Activated CD4-positive, alpha-beta T cell treated with anti-CD3 and anti-CD28 coated beads for 48 hours (primary cell): ENCODE measurements at regions not wholly inside any gene's neighbourhood (a gene's known extent, or its start where the extent isn't known, plus 50 kb on each side); places are given as distances from the start of the nearest gene placed in this dataset.
"Not testable (repeated sequence)": the region's sequence is repeated elsewhere in the genome, so short reads cannot be mapped to it uniquely, and the experiment has no call there.

Source experiments
- DNase-seq: peaks from one replicate; pipeline ENCODE4 v3.0.0-alpha.2; 2020

DNA sequence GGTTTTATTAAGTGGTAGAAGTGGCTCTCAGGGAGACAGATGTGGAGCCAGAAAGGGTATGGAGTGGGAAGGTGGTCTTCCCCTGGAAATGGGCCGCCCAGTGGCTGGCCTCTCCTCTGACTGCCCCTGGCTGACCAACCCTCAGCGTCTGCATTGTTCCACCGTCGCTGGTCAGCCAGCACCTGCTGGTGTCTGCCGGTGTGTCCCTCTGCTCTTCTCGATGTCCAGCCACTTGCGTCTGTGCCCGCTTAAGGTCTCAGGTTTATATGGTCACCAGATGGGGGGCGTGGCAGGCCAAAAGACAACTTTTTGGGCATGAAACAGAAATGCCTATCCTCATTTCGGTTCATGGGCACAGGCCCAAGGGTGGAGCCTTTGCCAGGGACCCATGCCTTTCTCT is 1221.5 kb downstream of the JRKL start:
- DNase-seq, result no peak

- no peak for DNase-seq
These were observed 1224.8 kb downstream of the JRKL start for GRCh38 chr11:97614606-97615005.

- no peak for DNase-seq
These were observed 1225.7 kb downstream of the JRKL start for GRCh38 chr11:97615546-97615945.

DNA sequence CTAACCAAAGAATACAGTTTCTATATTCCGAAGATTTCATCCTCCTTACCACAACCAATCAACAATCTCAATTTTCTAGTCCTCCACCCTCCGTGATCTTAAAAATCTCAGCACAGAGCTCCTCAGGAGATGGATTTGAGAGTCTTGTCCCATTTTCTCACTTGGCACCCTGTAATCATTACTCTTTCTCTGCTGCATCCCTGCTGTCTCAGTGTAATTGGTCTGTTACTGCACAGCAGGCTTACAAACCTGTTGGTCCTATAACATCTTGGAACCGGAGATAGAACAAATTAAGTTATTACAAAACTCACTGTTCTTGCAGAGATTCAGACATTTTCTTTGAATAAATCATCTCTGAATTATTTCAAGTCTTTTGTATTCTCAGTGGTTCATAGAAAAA is 1227.2 kb downstream of the JRKL start:
- no peak for DNase-seq

DNA sequence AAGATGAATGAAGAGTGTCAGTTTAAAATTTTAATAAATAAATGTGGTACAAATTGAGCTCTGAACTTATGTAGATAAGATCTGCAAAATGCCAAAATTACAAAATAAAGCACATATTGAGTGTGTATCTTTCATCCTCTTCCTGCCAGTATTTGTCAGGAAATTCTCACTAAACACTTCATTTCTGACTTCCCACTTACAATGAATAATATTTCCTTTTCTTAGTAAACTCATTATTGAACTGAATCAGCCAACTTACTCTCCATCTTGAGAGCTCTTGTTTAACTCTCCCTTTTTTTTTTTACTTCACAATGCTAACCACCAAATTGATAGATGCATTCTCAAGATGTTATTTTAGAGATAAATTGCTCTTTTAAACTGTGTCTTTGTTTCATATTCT is 1230.2 kb downstream of the JRKL start:
- no peak for DNase-seq

DNA sequence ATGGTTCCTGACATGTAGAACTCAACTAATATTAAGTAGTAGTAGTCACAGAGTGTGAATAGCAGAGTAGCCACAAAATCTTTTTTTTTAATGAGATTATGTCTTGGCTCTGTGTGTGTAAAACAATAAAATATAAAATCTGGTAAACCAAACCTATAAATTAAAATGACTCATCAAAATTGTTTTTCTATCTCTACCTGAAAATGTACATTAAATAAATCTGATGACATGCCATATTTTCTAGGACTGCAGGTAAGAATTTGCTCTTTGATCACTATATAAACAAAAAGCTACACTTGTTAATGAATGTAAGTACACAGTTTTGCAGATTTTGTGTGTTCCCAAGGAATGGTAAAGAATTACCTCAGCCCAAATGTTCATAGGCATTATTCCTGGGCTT is 1231.5 kb downstream of the JRKL start:
- DNase-seq, result no peak

DNA sequence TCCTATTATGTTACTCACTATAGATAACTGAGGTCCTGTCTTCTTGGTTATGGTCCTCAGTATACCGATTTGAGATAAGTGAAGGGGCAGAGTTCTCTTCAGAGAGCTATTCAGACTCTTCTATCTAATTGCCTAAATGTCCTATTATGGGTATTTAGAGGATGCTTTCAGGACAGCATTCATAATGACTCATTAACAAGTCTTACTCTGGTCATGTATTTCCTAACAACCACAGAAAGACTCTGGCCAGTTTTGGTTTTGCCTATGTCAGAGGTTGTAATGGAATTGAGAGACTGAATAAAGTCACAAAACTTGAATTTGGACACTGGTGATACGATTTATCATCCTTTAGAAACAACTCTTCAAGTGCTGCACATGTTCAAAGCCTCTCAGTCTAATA is 1233.0 kb downstream of the JRKL start:
- no peak for DNase-seq

DNA sequence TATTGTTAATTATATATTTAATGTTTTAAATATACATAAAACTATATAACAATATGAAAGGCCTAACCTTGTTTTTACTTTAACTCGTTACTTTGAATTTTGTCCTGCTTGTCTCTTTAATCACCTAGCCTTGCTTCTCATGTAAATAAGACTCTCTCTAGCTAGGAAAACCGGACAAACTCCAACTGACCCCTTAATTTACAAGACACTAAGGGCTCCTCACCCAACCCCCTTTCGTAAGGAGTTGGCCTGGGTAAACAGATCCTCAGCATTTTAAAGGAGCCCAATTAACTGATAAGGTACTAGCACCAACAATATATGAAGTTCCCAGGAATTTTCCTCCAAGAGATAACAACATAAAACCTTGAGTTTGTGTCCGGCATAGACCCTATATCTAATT is 1246.9 kb downstream of the JRKL start:
- not testable (repeated sequence) for DNase-seq

DNA sequence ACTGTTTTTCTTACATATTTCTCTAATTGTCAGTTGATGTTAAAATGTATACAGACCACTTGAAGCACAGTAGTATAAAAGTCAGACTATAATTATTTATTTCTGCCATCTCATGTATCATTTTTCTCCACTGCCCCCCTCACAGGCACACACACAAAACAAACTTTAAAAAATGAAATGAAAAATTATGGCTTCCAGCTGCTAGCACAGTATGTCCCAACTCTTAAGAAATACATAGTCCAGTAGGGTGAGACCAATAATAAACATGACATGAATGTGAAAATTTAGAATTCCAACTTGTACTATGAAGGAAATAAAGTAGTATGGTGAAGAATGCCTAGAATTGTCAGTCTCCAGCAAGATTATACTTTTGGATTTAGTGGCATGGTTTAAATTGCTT is 1247.9 kb downstream of the JRKL start:
- no peak for DNase-seq

DNA sequence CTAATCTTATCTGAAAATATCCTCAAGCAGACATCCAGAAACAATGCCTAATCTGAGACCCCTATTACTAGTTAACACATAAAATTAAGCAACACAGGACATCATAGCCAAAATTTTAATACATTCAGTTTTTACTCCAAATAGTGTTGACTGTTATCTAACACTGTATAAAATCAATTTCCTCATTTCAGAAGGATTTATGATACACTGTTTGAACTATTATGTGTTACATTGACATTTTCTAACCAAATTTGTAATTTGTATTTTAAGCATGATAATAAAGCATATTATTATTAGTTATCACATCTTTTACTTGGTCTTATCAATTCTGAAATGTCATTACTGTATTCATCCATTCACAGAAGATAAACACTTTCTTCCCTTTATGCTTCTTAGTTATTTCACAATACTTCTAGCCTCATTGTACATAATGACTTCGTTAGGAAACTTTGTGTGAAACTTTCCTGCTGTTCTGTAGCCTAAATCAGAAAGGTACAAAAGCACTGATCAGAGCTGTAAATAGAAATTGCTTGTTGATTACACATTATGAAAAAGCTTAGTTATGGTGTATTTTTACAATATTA is 1248.9 kb downstream of the JRKL start:
- no peak for DNase-seq

DNA sequence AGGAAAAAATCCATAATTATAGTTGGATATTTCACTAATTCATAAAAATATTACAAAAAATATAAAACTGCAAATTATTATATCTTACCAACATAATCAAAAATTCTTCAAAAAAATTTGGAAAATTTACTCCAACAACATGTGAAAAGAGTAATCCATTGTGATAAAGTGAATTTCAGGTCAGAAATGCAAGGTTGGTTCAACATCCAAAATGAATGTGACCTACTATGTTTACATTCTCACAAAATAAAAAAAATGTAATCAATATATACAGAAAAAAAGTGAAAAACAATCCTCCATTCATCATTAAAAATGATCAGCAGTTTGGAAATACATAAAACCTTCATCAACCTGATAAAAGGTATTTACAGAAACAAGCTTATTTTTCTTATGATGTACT is 1252.2 kb downstream of the JRKL start:
- no peak for DNase-seq

DNA sequence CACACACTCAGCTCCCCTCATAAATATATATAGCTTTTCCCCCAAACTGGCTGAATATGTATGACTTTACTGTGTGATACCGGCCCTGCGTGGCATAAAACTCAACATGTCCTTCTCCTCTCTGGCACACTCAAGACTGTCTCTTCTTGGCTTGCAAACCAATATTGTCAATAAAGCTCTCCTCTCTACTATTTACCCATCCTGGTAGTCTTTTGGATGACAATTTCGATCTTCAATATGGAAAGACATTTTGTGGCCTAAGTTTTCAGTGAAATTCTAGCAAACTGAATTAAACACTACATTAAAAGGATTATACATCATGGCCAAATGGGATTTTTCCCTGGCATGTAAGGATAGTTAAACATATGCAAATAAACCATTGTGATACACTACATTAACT is 1255.9 kb downstream of the JRKL start:
- no peak for DNase-seq

DNA sequence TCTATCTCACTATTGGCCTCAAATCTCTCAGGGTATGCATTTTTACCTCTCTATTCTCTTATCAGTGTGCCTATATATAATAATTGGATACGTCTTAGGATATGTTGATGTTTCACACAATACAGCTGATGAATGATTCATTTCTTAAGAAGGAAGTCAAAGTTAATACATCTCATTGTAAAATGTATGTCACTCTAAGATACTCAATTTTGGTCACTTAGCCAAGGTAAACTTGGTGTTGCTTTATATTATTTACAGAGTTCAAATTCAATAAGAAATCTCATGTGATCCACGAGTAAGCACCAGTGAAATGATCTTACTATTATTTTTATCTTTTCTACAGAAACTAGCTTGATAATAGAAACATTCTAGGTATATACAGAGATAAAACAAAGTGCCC is 1266.5 kb downstream of the JRKL start:
- no peak for DNase-seq

DNA sequence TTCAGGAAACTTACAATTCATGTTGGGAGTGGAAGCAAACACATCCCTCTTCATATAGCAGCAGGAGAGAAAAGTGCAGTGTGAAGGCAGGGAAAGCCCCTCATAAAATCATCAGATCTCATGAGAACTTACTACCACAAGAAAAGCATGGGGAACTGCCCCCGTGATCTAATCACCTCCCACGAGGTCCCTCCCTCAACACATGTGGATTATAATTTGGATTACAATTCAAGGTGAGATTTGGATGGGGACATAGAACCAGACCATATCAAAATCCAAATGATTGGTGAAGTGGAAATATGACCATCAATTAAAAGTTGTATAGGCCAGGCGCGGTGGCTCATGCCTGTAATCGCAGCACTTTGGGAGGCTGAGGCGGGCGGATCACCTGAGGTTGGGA is 1268.0 kb downstream of the JRKL start:
- DNase-seq, result no peak

DNA sequence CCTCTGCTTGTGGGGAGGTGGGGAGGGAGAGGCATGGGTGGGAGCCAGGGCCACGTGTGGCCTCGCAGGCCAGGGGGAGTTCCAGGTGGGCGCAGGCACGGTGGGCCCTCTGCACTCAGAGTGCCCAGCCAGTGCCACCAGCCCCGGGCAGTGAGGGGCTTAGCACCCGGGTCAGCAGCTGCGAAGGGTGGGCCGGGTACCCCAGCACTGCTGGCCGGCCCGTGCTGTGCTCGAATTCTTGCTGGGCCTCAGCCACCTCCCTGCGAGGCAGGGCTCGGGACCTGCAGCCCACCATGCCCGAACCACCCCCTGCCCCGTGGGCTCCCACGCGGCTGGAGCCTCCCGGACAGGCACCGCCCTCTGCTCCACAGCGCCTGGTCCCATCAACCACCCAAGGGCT is 1277.2 kb downstream of the JRKL start:
- DNase-seq, result no peak

DNA sequence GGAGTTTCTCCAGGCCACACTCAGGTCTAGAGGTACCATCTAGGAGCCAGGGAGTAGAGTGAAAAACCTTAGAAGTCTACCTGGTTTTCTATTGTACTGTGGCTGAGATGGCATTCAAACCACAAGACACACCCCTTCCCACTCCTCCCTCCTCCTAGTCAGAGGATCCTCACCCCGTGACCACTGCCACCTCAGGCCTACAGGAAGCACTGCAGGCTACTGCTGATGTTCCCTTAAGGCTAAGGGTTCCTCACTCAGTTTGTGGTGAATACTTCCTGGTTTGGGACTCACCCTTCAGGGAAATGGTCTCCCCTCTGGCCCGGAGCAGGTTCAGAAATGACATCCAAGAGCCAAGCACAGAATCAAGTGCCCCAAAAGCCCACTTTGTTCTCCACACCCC is 1293.9 kb downstream of the JRKL start:
- DNase-seq, result no peak

- no peak for DNase-seq
These were observed 1295.0 kb downstream of the JRKL start for GRCh38 chr11:97684486-97685439.

- no peak for DNase-seq
These were observed 1295.9 kb downstream of the JRKL start for GRCh38 chr11:97685695-97686094.

GRCh38 chr11:97687111-97687510 is 1297.3 kb downstream of the JRKL start:
- DNase-seq, result no peak

DNA sequence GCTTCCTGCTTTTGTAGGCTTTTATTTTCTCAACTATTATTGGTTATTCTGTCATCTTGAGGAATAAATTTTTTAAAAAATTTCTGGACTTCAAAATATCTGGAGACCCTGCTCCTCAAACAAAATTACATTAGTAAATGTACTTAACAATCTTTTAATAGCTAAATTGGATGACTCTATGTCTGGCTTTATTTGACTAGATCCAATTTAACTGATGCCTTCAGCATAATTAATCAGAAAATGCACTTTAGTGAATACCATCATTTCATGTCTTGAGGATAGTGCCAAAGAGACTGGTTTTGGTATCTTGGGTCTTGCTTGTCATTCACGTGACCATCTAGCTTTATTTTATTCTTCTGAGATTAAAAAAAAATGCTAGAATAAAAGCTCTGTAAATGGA is 1301.2 kb downstream of the JRKL start:
- DNase-seq, result no peak

GRCh38 chr11:97702951-97703350 is 1313.1 kb downstream of the JRKL start:
- no peak for DNase-seq

- DNase-seq, result no peak
These were observed 1314.0 kb downstream of the JRKL start for GRCh38 chr11:97703851-97704250.

GRCh38 chr11:97705441-97705840 is 1315.3 kb upstream of the CNTN5 start:
- DNase-seq, result not testable (repeated sequence)

DNA sequence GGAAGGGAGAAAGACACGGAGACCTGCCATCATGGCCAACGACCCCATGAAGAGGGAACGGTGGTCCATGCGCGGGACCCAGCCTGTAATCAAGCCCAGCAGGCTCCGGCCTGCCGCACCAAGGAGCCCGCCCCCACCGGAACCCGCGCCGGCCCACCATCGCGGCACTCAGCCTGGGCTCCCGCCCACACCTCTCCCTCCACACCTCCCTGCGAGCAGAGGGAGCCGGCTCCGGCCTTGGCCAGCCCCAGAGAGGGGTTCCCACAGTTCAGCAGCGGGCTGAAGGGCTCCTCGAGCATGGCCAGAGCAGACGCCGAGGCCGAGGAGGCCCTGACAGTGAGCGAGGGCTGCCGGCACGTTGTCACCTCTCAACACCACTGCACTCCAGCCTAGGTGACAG is 1302.8 kb upstream of the CNTN5 start:
- no peak for DNase-seq

- no peak for DNase-seq
These were observed 1298.7 kb upstream of the CNTN5 start for GRCh38 chr11:97722065-97722464.
